ENCODE measurements at regions not wholly inside any gene's neighbourhood (a gene's known extent, or its start where the extent isn't known, plus 50 kb on each side); places are given as distances from the start of the nearest gene placed in this dataset.

- intact Hi-C loops (cut with micrococcal nuclease; ENCODE audit: unreplicated experiment), result loop anchor here (1.0 to 5.0 kb wide), 3 partner anchors 798 to 994 kb away; no protein-coding TSS in a partner anchor
- no peak overlapping the region for H3K4me3 ChIP-seq
- DNase-seq, result no peak
- H2AFZ ChIP-seq, result no peak overlapping the region
- ChIA-PET CTCF (interaction anchor here (0.8 kb wide), 1 partner anchor 98 kb away, joined by 3 read pairs; no protein-coding TSS in a partner anchor), POLR2A (ENCODE audit: unreplicated experiment) (no interaction called here)
- no peaks in the 10 kb centered on the region for H3K9me2 ChIP-seq (ENCODE audit: insufficient read depth)
- no peaks in the 10 kb centered on the region for H3K4me1 ChIP-seq (replicated peaks; ENCODE audit: insufficient read depth)
- H3K79me2 ChIP-seq (ENCODE audit: low read depth), result no peaks in the 10 kb centered on the region
- no peak overlapping the region for H3K4me2 ChIP-seq
- no TSS peak for BruUV-seq (replicated peaks)
- no peaks in the 10 kb centered on the region for H3K9me3 ChIP-seq (ENCODE audit: insufficient read depth, low read depth)
- TF ChIP-seq EZH2 (IDR thresholded peaks at IDR 0.05; ENCODE audit: low read depth) (no peak), CTCF (conservative IDR thresholded peaks at IDR 0.05) (no peak)
- no peaks in the 10 kb centered on the region for H3F3A ChIP-seq (ENCODE audit: insufficient read depth, low read depth)
- H3K36me3 ChIP-seq (ENCODE audit: low read depth), result no peaks in the 10 kb centered on the region
- no peaks in the 10 kb centered on the region for H4K20me1 ChIP-seq (ENCODE audit: insufficient read depth)
- no peak overlapping the region for H3K27ac ChIP-seq
- no peaks in the 10 kb centered on the region for H3K27me3 ChIP-seq (ENCODE audit: insufficient read depth, low read depth)
These were observed 799.8 kb downstream of the DIPK2A start for GRCh38 chr3:144771381-144771870.

- Histone ChIP-seq H3K9me2 (ENCODE audit: insufficient read depth) (no peaks in the 10 kb centered on the region), H3F3A (ENCODE audit: insufficient read depth, low read depth) (no peaks in the 10 kb centered on the region), H3K36me3 (ENCODE audit: low read depth) (no peaks in the 10 kb centered on the region), H3K4me3 (no peak overlapping the region), H3K79me2 (ENCODE audit: low read depth) (no peaks in the 10 kb centered on the region), H3K27ac (no peak overlapping the region), H3K27me3 (ENCODE audit: insufficient read depth, low read depth) (no peaks in the 10 kb centered on the region), H2AFZ (no peak overlapping the region), H4K20me1 (ENCODE audit: insufficient read depth) (no peaks in the 10 kb centered on the region), H3K9me3 (ENCODE audit: insufficient read depth, low read depth) (no peaks in the 10 kb centered on the region), H3K4me1 (replicated peaks; ENCODE audit: insufficient read depth) (no peaks in the 10 kb centered on the region), H3K4me2 (no peak overlapping the region)
- ChIA-PET CTCF (no interaction called here), POLR2A (ENCODE audit: unreplicated experiment) (no interaction called here)
- intact Hi-C loops (cut with micrococcal nuclease; ENCODE audit: unreplicated experiment), result loop anchor here (5.0 kb wide), 2 partner anchors 885 to 995 kb away; no protein-coding TSS in a partner anchor
- TF ChIP-seq EZH2 (IDR thresholded peaks at IDR 0.05; ENCODE audit: low read depth) (no peak), CTCF (conservative IDR thresholded peaks at IDR 0.05) (no peak)
- no TSS peak for BruUV-seq (replicated peaks)
- DNase-seq, result no peak
These were observed 800.7 kb downstream of the DIPK2A start for GRCh38 chr3:144772372-144772771.

GRCh38 chr3:144773350-144773749 is 801.7 kb downstream of the DIPK2A start:
- no peak for TF ChIP-seq CTCF (conservative IDR thresholded peaks at IDR 0.05)
- no peaks in the 10 kb centered on the region for H3K27me3 ChIP-seq (ENCODE audit: insufficient read depth, low read depth)
- ChIA-PET POLR2A (ENCODE audit: unreplicated experiment) (no interaction called here), CTCF (no interaction called here)
- no peaks in the 10 kb centered on the region for H3K9me3 ChIP-seq (ENCODE audit: insufficient read depth, low read depth)
- no peak for DNase-seq
- no peaks in the 10 kb centered on the region for H3K4me1 ChIP-seq (replicated peaks; ENCODE audit: insufficient read depth)
- H3K4me3 ChIP-seq, result no peak overlapping the region
- no peaks in the 10 kb centered on the region for H3K36me3 ChIP-seq (ENCODE audit: low read depth)
- H3K4me2 ChIP-seq, result no peak overlapping the region
- H2AFZ ChIP-seq, result no peak overlapping the region
- intact Hi-C loops (cut with micrococcal nuclease; ENCODE audit: unreplicated experiment), result loop anchor here (5.0 kb wide), 2 partner anchors 886 to 996 kb away; no protein-coding TSS in a partner anchor
- H3K79me2 ChIP-seq (ENCODE audit: low read depth), result no peaks in the 10 kb centered on the region
- no TSS peak for BruUV-seq (replicated peaks)
- no peak overlapping the region for H3K27ac ChIP-seq
- no peaks in the 10 kb centered on the region for H4K20me1 ChIP-seq (ENCODE audit: insufficient read depth)
- H3K9me2 ChIP-seq (ENCODE audit: insufficient read depth), result 0 out of 2 replicates have a peak, but pooled peaks cover 5% of the 10 kb centered on the region
- H3F3A ChIP-seq (ENCODE audit: insufficient read depth, low read depth), result no peaks in the 10 kb centered on the region

Measured in PC-9 (cell line).